AG08395 (cell line): ENCODE measurements at regions not wholly inside any gene's neighbourhood (a gene's known extent, or its start where the extent isn't known, plus 50 kb on each side); places are given as distances from the start of the nearest gene placed in this dataset.

ENCODE experiments used
- DNase-seq: peaks from one replicate; pipeline ENCODE4 v3.0.0; 2012; ENCODE audit warnings: mixed read lengths, low spot score

DNA sequence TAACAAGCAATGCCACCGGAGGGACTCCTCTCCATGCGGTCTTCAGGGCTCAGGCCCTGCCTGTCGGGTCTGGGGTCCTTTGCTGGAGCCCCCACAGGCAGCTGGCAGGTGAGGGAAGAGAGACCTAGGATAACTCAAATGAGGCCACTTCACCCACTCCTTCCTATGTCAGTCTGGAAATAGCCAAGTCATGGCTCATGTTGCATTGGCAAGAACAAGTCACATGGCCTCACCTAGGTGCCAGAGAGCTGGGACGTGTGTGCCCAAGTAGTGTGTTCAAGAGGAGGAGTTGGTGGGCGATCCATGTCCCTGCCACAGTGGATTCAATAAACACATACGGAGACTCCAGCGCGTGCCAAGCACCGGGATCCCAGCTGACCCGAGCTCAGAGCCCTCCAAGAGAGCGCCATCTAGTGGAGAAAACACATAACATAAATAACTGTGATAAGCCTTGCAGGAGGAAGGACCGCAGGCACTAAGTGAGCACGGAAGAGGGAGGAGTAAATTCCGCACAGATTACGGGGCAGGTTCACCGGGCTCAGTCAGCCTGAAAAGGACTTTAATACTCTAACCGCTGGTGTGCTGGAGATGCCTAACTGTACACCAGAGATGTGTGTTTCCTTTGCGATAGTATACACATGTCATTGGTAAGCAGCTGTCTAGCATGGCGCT is 580.8 kb downstream of the CCDC171 start:
- peak; percentile 61 for DNase-seq

DNA sequence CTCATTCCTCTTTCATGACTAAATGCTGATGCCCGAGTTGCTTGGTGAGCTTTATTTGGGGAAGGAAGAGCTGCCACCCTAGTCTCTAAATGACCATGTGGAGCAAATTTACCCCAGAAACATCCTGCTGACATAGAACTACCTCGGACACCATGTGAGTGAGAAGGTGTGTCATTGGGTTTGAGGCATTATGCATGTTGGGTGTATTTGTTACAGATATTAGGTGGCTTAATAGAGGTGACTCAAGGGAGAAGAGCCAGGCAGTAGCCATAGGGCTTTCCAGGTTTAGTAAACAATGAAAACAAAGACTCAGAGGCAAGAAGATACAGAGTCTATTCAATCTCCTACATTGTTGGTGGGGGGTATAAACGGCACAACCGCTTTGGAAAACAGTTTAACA is 581.5 kb downstream of the CCDC171 start:
- DNase-seq, result no peak

DNA sequence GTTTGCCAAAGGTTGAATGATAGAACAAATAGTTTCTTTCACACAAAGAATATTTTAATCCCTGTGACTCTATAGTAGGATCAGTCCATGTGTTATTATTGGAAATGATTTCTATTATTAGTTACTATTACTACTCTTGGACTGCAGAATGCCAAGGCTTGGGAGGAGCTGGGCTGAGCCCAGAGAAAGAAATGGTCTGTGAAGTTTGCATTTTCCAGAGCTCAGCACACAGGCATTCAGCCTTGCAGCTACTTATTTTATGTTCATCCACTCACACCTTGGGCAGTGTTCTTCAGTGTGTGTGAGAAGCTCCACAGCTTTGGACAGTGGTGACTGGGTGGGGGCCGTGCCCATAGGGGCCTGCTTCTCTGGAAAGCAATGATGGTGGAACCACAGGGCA is 583.1 kb downstream of the CCDC171 start:
- DNase-seq, result no peak

DNA sequence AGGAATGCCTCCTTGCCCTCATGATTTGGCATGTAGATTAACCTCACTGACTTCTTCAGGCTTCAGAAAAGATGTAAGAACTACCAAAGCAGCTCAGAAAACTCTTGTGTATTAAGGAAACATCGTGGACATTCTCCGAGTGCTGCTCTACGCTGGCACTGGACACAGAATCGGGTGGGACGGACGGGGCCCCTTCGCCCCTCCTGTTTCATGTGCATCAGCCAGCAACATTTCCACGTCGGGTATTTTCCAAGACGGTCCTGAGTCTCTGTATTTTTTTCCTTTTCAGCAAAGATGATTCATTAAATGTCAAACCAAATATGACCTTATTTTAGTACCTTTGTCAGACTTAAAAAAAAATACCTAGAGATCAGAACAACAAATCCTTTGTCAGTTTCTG is 583.6 kb downstream of the CCDC171 start:
- no peak for DNase-seq

DNA sequence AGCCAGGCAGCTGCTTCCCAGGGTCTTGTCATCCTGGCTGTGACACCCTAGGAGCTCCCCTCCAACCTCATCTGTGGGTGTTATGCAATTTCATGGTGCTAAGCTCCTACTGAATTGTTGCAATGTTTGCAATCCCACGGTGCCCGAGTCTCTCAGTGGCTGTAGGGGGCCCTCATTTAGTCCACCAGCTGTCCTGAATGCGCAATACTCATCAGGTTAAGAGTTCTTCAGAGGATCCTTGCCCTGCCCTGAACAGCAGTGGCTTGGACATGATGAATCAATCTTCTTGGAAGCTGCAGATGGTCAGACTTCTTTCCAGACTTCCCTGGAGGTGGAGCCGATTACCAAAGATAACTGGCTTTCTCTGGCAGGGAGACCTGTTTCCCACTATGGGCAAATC is 584.1 kb downstream of the CCDC171 start:
- peak; percentile 10 for DNase-seq

DNA sequence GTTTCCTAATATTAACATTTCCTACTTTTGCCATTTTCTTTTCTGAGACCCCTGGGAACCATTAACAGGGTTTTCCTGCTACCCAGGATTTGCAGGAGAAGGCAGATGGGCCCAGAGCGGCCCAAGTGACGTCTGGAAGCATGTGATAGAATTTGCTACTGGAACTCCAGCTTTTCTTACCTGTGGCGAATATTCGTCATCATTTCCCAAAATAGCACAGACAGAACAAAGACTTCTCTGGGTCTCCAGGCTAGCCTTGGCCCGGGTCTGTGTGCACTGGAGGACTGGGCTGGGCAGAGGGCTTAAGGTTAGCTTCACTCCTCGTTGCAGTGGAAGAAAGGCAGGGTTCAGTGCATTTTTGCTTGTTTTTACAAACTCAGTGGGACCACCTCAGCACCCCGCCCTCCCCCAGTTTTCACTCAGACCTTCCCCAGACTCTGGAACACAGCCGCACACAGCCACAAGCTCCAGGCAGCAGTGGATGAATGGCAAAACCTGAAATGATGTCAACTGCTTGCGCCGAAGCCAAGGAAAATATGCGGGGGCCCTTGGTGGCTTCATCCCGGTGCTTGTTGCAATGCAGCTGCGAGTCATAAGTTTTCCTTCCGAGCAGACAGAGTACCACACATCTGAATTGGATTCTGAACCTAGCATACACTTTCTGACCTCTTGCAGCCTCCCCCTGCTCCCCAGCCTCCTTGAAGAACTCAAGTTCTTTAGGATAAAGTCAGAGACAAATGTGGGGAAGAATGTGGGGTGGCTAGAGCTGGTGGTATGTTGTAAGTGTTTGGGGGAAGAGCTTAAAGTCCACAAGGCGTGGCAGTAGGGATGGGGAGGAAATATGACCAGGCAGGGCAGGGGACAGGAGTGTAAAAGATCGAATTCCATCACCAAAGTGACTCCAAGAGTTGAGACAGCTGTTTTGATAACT is 586.0 kb downstream of the CCDC171 start:
- DNase-seq, result peak; percentile 45

DNA sequence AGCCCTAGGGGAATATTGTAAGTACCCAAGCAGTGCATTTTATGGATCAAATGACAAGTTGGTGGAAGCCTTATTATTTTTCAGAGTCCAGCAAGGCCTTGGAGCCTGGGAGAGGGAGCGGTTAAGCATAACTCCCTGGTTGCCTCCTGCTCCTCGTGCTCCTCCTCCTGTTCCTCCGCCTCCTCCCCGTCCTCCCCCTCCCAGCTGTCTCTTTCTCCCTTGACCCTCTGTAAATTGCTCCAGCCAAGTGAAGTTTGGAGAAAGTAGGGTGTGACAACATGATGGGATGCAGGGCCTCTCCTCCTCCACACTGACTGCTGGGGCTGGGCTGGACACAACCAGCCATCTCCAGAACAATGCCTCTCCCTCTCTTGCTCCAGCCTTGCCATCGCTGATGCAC is 586.9 kb downstream of the CCDC171 start:
- no peak for DNase-seq

DNA sequence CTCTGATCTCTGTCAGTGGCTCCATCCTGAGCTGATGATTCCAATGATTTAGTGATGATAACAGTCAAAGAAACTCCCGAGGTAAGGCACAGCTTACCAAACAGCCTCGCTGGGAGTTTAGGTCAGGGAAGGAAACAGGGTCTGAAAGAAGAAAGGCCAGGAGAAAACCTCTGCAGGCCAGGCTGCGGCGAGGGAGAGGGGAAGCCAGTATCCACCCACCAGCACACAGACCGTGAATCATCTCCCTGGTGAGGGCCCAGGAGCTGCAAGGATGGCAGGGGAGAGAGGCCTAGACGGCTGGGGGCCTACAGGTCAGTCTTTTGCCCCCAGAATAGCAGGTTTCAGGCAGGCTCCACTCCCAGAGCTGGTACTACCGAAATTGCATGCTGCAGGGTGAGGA is 590.5 kb downstream of the CCDC171 start:
- no peak for DNase-seq

DNA sequence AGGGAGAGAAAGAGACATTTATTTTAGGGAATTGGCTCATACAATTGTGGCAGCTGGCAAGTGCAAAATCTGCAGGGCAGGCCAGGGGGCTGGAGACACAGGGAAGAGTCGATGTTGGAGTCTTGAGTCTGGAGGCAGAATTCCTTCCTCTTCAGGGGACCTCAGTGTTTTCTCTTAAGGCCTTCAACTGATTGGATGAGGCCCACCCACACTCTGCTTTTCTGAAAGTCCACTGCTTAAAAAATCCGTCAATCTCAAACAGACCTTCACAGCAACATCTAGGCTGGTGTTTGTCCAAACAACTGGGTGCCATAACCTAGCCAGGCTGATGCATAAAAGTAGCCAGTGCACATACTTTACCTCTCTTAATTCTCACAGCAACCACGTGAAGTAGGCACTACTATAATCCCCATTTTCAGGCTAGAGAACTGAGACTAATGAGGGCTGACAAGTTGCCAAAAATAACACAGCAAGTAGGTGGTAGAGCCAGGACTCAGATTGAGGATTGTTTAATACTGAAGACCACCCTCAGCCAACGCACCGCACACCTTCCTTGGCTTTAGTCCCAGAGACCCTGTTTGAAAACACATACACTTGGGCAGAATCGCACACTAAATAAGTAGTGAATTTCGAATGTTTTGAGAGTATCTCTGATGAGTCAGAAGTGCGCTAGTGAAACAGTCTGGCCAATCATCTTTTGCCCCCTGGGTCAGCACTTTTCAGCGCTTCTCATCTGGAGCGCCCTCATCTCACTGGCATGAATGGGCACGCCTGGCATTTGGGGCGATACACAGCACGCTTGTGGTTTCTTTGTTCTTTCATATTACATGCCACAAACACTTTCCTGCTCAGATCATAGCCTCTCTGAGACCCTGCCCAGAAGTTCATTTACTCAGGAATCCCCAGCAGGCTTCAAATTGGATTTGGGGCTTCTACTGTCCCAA is 591.4 kb downstream of the CCDC171 start:
- no peak for DNase-seq

DNA sequence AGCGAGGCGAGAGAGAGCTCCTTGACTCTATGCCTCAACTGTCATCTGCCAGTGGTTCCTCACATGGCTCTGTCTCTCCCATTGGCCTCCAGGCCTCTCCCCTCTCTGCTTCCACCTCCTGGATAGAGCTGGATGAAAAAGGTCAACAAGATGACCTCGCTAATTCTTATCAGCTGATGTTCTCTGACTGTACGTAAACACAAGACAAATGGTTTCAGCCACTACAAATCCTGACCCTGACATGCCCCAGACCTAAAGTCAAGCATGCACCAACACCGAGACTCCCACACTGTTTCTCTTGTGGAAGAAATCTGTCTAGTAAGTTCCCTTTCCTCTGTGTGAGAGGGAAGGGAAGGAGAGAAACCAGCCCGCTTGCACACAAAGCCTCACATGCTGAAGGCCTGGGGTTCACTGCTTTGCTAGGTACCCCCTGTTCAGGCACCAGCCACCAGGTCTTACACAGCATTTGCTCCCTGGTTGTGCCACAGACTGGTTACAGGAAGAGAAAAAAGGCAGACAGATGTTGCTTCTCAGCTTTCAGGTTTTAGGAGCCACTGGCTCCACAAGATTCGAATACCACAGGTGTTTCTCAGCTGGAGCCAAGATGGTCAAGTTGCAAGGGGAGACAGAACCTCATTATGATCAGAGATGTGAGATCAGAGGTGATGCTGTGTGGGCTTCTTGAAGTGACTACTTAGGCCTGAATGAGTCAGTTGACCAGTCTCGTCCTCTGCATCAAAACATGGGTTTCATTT is 592.5 kb downstream of the CCDC171 start:
- DNase-seq, result no peak

DNA sequence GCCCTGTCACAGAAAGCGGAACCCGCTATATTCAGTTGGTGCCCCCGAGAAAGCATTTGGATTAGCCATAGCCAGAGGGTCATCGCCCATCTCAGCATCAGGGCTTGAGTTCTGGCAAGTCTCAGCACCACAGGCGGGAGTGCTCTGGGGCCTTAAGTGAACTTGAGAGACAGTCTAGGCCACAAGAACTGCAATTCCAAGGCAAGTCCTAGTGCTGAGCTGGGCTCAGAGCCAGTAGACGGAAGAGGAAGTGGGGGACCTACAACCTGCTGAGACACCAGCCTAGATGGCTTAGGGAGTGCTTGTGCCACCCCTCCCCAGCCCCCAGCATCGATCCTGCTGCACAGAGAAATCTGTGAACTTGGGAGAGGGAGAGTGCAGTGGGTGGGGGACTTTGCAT is 594.9 kb downstream of the CCDC171 start:
- no peak for DNase-seq

DNA sequence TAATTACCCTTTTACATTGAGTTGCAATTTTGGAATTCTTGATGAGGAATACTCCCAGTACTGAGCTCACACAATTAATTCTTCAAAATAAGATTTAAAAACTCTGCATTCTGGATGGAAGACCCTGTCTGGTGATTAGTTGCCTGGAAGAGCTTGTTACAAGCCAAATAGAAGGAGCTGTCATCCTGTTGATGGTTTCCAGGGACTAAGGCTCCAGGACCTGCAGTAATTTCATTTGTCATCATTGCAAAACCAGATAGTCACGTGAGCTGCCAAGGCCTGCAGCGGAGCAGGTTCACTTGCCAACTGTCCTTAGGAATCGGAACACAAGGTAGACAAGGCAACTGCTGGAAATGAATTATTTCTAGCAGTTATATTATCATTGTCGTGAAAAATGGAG is 597.7 kb downstream of the CCDC171 start:
- no peak for DNase-seq

DNA sequence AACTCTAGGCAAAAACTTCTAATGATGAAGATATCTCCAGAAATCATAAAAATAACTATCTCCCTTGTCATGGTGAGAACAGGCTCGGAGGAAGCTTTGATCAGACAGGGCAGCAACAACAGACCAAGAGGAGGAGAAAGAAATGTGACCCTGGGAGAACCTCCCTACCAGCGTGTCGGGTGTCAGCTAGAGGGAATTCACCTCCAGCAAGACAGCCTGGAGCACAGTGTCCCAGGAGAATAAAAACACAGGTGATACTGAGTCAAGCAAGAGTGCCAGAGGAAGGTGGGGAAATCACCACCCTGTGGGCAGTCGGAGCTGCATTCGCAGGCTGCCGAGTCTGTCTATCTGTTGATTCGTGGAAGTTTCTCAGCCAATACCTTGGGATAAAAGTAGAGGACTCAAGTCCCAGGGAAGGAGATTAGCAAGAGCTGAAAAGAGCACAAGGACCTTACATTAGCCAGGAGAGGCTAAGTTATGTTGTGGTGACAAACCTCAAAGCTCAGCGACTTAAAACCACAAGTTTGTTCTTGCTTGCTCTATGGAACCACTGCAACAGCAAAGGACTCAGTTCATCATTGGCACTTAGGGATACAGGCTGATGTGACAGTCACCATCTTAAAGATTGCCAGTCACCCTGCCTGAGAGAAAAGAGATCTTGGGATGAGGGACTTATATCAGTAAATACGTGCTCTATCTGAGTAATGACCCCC is 598.3 kb downstream of the CCDC171 start:
- no peak for DNase-seq

DNA sequence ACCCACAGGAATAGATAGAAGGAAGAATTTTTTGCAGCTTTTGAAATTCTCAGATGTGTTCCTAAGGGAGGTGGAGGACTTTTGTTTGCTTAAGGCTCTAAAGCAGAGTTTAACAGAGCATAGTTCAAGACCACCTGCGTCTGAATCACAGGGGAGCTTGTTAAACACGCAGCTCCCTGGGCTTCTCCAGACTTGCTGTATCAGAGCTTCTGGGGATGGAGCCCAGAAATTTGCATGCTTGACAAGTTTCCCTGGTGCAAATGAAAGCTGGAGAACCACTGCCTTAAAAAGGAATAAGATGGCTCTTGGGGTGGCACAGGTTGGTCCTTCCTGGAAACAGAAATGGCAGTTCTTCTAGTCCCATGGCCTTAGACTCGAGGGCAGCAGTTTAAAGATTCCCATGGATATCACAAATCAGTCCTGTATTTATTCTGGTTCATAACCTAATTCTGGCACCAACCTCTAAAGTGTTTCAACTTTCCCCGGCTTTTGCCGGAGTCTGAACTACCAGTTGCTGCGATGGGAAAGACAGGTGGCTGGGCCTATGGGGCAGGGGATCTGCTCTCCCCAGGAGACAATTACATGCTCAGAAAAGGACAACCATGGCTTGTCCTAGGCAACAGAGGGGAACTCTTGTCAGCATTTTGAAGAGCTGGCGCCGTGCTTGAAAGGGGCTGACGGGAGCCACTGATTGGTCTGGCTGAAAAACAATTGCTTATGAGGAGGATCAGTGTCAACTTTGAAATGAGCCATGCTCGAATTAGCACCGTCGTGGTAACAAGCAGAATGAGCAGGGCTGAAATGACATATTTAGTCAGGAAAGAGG is 599.6 kb downstream of the CCDC171 start:
- no peak for DNase-seq

DNA sequence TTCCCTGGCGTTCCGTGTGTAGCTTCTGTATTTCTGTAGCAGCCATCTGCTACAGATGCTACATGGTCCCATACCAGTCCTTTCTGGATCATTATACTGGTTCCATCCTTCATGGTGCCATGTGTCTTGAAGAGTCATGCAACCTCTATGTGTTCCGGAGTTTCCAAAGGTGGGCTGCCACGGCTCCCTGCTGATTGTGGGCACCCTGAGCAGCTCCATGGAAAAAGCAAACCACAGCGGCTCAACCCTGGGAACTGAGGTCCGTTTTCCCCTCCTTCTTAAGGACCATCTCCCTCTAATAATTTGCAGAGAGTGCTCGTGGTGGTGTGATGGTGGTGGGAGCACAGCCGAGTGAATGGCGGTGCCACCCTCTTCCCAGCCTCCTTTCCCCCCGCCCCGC is 600.4 kb downstream of the CCDC171 start:
- DNase-seq, result no peak

DNA sequence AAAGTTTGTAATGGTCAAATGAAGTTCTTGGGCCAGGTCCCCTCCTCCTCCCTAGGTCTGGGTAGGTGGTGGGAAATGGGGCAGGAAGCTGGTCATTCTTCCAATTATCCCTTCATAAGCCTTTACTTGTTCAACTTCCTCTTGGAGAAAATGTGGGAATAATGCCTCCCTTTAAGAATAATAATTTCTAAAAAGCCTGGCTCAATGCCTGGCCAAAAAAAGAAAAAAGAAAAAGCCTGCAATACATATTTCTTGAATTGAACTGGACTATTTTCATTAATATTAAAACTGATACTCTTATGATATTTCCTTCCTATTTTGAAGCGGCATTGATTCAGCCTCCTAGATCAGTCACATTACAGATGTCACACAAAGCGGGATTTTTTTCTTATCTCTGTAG is 600.9 kb downstream of the CCDC171 start:
- DNase-seq, result no peak

DNA sequence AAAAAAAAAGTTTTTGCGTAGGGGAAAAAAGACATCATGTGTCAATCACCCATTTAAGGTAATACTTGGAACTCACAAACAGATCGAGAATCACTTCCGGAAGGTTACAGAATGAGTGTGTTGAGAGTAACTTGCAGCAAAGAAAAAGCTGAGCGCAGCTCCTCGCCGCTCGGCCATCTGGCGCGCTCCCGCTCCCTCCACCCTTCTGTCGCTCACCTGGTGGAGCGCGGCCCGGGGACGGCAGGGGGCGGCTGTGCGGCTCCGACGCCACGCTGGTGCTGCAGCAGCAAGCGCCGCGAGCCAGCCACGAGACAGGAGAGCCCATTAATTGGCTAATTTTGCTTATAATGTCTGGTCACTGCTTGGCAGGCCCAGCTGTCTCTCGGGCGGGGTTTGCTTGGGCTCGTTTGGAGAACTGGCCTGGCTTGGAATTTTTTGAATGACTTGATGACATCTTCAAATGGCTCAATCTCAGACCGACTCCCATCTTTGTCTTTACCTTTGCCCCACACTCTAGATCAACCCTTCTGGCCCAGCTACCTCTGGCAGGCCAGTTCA is 601.8 kb downstream of the CCDC171 start:
- peak; percentile 21 for DNase-seq

DNA sequence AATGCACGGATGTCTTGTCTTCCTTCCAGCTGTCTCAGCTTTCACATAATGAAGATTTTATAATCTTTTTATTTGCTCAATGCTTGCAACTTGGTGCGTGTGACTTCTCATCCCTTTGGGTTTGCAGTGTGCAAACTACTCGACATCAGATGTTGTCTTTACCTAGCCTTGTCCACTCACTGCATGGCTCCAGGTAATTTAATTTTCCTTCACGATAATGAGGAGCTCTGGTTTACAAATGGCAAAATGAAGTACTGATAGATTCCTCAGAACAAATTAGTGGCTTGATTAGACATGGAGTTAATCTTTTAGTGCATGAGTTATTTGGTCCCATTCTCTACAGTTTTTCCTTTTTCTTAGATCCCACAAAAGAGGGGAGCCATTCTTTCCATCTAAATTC is 603.0 kb downstream of the CCDC171 start:
- DNase-seq, result no peak

DNA sequence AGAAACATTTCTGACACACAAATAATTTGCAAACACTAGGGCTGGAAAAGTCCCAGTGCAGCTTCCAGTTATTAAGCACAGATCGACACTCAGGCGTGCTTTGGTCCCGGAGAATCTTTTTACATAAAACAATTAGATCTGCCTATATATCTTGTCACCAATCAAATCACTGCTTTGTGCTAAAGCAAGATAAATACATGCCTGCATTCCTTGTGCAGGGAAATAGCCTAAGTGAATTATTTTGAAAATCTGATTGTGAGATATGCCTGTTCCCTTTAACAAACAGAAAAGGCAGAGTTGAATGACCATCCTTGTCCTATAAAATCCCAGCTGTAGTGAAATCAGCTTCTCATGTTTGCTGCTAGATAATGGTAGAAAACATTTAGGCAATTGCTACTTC is 604.4 kb downstream of the CCDC171 start:
- DNase-seq, result no peak

DNA sequence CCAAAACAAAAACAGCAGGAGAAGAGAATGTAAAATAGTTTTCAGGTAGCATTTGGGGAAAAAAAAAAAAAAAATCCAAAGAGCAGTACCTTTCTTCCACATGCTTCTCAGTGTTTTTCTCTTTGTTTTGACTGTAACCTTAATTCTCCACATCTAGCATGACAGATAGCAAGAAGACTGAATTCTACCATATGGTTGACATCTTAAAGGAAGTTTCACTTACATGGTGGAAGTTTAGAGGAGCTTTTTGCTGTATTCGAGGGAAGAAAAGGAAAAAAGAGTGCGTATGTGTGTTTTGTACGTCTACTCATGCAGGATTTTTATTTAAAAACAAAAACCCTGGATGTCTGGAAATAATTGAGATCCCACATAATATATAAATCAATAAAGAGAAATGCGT is 604.8 kb downstream of the CCDC171 start:
- no peak for DNase-seq
